Neural cell (in vitro differentiated cells): ENCODE measurements at regions not wholly inside any gene's neighbourhood (a gene's known extent, or its start where the extent isn't known, plus 50 kb on each side); places are given as distances from the start of the nearest gene placed in this dataset.
"Not testable (repeated sequence)": the region's sequence is repeated elsewhere in the genome, so short reads cannot be mapped to it uniquely, and the experiment has no call there.

Experiments
- H2AFZ ChIP-seq: fragments of 200-600, 300-800 bp; sonication (generic), shearing (Covaris generic); 2 replicates; pipeline ENCODE4 v1.6.0; 2014; ENCODE audit warnings: low read depth, mild to moderate bottlenecking, antibody characterized with exemption, low read length, moderate library complexity
- H3F3A ChIP-seq: fragments of 200-600 bp; shearing (Covaris generic); 2 replicates; pipeline ENCODE4 v1.6.1; 2016; ENCODE audit warnings: mild to moderate bottlenecking, moderate library complexity, mixed read lengths, antibody characterized with exemption, low read length; ENCODE audit not compliant: insufficient read depth, poor library complexity, severe bottlenecking
- H3K27ac ChIP-seq: fragments of 200-600, 300-800 bp; sonication (generic), shearing (Covaris generic); 2 replicates; pipeline ENCODE4 v1.5.1; 2014; ENCODE audit warnings: mild to moderate bottlenecking, low read length, moderate library complexity
- H3K27me3 ChIP-seq: fragments of 300-800, 200-600 bp; sonication (generic), shearing (Covaris generic); 2 replicates; pipeline ENCODE4 v1.6.0; 2014; ENCODE audit warnings: mild to moderate bottlenecking, low read depth, low read length, moderate library complexity; ENCODE audit not compliant: insufficient read depth
- H3K36me3 ChIP-seq: fragments of 300-800, 200-600 bp; sonication (generic), shearing (Covaris generic); 2 replicates; pipeline ENCODE4 v1.5.1; 2014; ENCODE audit warnings: mild to moderate bottlenecking, antibody characterized with exemption, low read length, moderate library complexity; ENCODE audit not compliant: insufficient read depth
- H3K4me2 ChIP-seq: fragments of 300-800, 200-600 bp; sonication (generic), shearing (Covaris generic); 2 replicates; pipeline ENCODE4 v1.6.0; 2014; ENCODE audit warnings: mild to moderate bottlenecking, low read length
- H3K4me3 ChIP-seq: fragments of 300-800, 200-600 bp; sonication (generic), shearing (Covaris generic); 2 replicates; pipeline ENCODE4 v1.5.1; 2014; ENCODE audit warnings: mild to moderate bottlenecking, low read length, moderate library complexity
- H3K79me2 ChIP-seq: fragments of 200-600 bp; shearing (Covaris generic); replicated peaks from 2 replicates; pipeline ENCODE4 v1.6.0; 2014; ENCODE audit warnings: mild to moderate bottlenecking, low read length, moderate library complexity; ENCODE audit not compliant: insufficient read depth
- H3K9ac ChIP-seq: fragments of 300-800, 200-600 bp; sonication (generic), shearing (Covaris generic); 2 replicates; pipeline ENCODE4 v1.6.1; 2016; ENCODE audit warnings: mild to moderate bottlenecking, low read length, mixed read lengths
- H3K9me2 ChIP-seq: fragments of 200-600 bp; shearing (Covaris generic); 2 replicates; pipeline ENCODE4 v1.6.1; 2016; ENCODE audit warnings: mild to moderate bottlenecking, low read length, mixed read lengths; ENCODE audit not compliant: insufficient read depth
- H3K9me3 ChIP-seq: fragments of 200-600, 300-800 bp; sonication (generic), shearing (Covaris generic); 2 replicates; pipeline ENCODE4 v1.6.1; 2016; ENCODE audit warnings: mild to moderate bottlenecking, mixed run types, low read length, moderate library complexity, mixed read lengths
- H4K20me1 ChIP-seq: fragments of 200-600 bp; shearing (Covaris generic); 2 replicates; pipeline ENCODE4 v1.6.1; 2016; ENCODE audit warnings: mild to moderate bottlenecking, mixed run types; ENCODE audit not compliant: insufficient read depth
- EP300 ChIP-seq: fragments of 450-650 bp; conservative IDR thresholded peaks from 2 replicates; pipeline ENCODE4 v1.6.1; 2014; ENCODE audit warnings: antibody characterized with exemption, mild to moderate bottlenecking, moderate library complexity; ENCODE audit not compliant: poor library complexity, severe bottlenecking
- EZH2 ChIP-seq: fragments of 200-600, 300-800 bp; shearing (Covaris generic), sonication (generic); IDR thresholded peaks from 2 replicates; pipeline ENCODE4 v1.6.1; 2014; ENCODE audit warnings: antibody characterized with exemption, low read length, borderline replicate concordance, mild to moderate bottlenecking; ENCODE audit not compliant: insufficient read depth, poor library complexity, severe bottlenecking
- MXI1 ChIP-seq: fragments of 450-650 bp; conservative IDR thresholded peaks from 2 replicates; pipeline ENCODE4 v1.6.1; 2014; ENCODE audit warnings: antibody characterized with exemption, mild to moderate bottlenecking; ENCODE audit not compliant: poor library complexity, severe bottlenecking
- POLR2AphosphoS5 ChIP-seq: IDR thresholded peaks from 2 replicates; pipeline ENCODE4 v1.6.1; 2012
- RAD21 ChIP-seq: fragments of 450-650 bp; conservative IDR thresholded peaks from 2 replicates; pipeline ENCODE4 v1.6.1; 2014; ENCODE audit warnings: antibody characterized with exemption, mild to moderate bottlenecking, moderate library complexity
- SMC3 ChIP-seq: fragments of 450-650 bp; conservative IDR thresholded peaks from 2 replicates; pipeline ENCODE4 v1.6.1; 2014; ENCODE audit warnings: antibody characterized with exemption, mild to moderate bottlenecking, moderate library complexity; ENCODE audit not compliant: poor library complexity
- TAF1 ChIP-seq: IDR thresholded peaks from 2 replicates; pipeline ENCODE4 v1.6.1; 2012; ENCODE audit warnings: low read depth
- TF ChIP-seq, protein P1 (sequence below): fragments of 450-650 bp; IDR thresholded peaks from 2 replicates; pipeline ENCODE4 v1.5.1; 2014; ENCODE audit warnings: antibody characterized with exemption, mild to moderate bottlenecking, moderate library complexity; ENCODE audit not compliant: poor library complexity, severe bottlenecking
- TF ChIP-seq, protein P2 (sequence below): IDR thresholded peaks from 2 replicates; pipeline ENCODE4 v1.6.1; 2012; ENCODE audit warnings: borderline replicate concordance

DNA sequence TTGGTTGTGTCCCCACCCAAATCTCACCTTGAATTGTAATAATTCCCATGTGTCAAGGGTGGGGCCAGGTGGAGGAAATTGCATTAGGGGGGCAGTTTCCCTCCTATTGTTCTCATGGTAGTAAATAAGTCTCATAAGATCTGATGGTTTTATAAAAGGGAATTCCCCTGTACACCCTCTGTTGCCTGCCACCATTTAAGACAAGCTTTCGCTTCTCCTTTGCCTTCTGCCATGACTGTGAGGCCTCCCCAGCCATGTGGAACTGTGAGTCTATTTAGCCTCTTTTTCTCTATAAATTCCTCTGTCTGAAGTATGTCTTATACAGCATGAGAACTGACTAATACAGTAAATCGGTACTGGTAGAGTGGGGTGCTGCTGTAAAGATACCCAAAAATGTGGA, 187.9 kb upstream of the CDKN2B start:
- not testable (repeated sequence) for H3K9me3 ChIP-seq, H3K4me2 ChIP-seq, H2AFZ ChIP-seq, H4K20me1 ChIP-seq, H3K9me2 ChIP-seq, H3K79me2 ChIP-seq, H3F3A ChIP-seq, H3K27me3 ChIP-seq, H3K9ac ChIP-seq, H3K27ac ChIP-seq, H3K4me3 ChIP-seq, H3K36me3 ChIP-seq

DNA sequence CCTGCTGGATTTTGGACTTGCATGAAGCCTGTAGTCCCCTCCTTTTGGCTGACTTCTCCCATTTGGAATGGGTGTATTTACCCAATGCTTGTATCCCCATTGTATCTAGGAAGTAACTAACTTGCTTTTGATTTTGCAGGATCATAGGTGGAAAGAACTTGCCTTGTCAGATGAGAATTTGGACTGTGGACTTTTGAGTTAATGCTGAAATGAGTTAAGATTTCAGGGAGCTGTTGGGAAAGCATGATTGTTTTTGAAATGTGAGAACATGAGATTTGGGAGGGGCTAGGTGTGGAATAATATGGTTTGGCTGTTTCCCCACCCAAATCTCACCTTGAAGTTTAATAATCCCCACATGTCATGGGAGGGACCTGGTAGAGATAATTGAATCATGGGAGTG, 189.6 kb upstream of the CDKN2B start:
- no peak overlapping the region for H3K27ac ChIP-seq
- H3K36me3 ChIP-seq = no peaks in the 10 kb centered on the region
- no peaks in the 10 kb centered on the region for H3F3A ChIP-seq
- no peak overlapping the region for H3K4me3 ChIP-seq
- no peaks in the 10 kb centered on the region for H3K79me2 ChIP-seq
- no peaks in the 10 kb centered on the region for H3K9me2 ChIP-seq
- no peaks in the 10 kb centered on the region for H3K27me3 ChIP-seq
- H3K4me2 ChIP-seq = no peak overlapping the region
- no peak overlapping the region for H2AFZ ChIP-seq
- no peaks in the 10 kb centered on the region for H4K20me1 ChIP-seq
- no peak overlapping the region for H3K9ac ChIP-seq
- no peaks in the 10 kb centered on the region for H3K9me3 ChIP-seq
- no peak for TF ChIP-seq POLR2AphosphoS5
- TF ChIP-seq, protein P1, sequence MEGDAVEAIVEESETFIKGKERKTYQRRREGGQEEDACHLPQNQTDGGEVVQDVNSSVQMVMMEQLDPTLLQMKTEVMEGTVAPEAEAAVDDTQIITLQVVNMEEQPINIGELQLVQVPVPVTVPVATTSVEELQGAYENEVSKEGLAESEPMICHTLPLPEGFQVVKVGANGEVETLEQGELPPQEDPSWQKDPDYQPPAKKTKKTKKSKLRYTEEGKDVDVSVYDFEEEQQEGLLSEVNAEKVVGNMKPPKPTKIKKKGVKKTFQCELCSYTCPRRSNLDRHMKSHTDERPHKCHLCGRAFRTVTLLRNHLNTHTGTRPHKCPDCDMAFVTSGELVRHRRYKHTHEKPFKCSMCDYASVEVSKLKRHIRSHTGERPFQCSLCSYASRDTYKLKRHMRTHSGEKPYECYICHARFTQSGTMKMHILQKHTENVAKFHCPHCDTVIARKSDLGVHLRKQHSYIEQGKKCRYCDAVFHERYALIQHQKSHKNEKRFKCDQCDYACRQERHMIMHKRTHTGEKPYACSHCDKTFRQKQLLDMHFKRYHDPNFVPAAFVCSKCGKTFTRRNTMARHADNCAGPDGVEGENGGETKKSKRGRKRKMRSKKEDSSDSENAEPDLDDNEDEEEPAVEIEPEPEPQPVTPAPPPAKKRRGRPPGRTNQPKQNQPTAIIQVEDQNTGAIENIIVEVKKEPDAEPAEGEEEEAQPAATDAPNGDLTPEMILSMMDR = no peak
- TF ChIP-seq EP300 = no peak
- TF ChIP-seq, protein P2, sequence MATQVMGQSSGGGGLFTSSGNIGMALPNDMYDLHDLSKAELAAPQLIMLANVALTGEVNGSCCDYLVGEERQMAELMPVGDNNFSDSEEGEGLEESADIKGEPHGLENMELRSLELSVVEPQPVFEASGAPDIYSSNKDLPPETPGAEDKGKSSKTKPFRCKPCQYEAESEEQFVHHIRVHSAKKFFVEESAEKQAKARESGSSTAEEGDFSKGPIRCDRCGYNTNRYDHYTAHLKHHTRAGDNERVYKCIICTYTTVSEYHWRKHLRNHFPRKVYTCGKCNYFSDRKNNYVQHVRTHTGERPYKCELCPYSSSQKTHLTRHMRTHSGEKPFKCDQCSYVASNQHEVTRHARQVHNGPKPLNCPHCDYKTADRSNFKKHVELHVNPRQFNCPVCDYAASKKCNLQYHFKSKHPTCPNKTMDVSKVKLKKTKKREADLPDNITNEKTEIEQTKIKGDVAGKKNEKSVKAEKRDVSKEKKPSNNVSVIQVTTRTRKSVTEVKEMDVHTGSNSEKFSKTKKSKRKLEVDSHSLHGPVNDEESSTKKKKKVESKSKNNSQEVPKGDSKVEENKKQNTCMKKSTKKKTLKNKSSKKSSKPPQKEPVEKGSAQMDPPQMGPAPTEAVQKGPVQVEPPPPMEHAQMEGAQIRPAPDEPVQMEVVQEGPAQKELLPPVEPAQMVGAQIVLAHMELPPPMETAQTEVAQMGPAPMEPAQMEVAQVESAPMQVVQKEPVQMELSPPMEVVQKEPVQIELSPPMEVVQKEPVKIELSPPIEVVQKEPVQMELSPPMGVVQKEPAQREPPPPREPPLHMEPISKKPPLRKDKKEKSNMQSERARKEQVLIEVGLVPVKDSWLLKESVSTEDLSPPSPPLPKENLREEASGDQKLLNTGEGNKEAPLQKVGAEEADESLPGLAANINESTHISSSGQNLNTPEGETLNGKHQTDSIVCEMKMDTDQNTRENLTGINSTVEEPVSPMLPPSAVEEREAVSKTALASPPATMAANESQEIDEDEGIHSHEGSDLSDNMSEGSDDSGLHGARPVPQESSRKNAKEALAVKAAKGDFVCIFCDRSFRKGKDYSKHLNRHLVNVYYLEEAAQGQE = no peak
- no peak for TF ChIP-seq RAD21
- TF ChIP-seq MXI1 = no peak
- no peak for TF ChIP-seq TAF1
- TF ChIP-seq SMC3 = no peak
- TF ChIP-seq EZH2 = no peak

DNA sequence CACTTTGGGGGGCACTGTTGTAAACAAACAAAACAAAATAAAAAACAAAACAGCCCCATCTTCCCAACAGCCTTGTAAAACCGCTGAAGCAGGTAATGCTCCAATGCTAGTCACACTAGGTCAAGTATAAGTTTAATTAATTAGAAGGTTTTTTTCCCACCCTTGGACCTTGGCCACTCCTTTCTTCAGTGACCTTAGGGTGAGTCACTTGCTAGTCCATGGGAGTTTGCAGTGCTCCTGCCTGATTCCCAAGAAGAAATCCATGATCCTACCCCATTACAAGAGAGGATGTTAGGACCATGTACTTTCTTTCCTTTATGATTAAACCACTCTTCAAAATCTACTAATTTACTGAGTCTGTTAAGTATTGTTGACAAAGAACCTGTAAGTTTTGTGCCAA, 192.2 kb upstream of the CDKN2B start:
- no peaks in the 10 kb centered on the region for H3K36me3 ChIP-seq
- no peak for TF ChIP-seq EZH2
- TF ChIP-seq RAD21 = no peak
- TF ChIP-seq, protein P2 = no peak
- no peak for TF ChIP-seq TAF1
- TF ChIP-seq POLR2AphosphoS5 = no peak
- TF ChIP-seq MXI1 = no peak
- no peak for TF ChIP-seq SMC3
- no peak for TF ChIP-seq EP300
- TF ChIP-seq, protein P1 = no peak
- H3K27ac ChIP-seq = no peak overlapping the region
- no peaks in the 10 kb centered on the region for H3K9me3 ChIP-seq
- H3K4me3 ChIP-seq = no peak overlapping the region
- no peak overlapping the region for H3K4me2 ChIP-seq
- H3K9me2 ChIP-seq = no peaks in the 10 kb centered on the region
- H2AFZ ChIP-seq = no peak overlapping the region
- H3K79me2 ChIP-seq = no peaks in the 10 kb centered on the region
- no peaks in the 10 kb centered on the region for H4K20me1 ChIP-seq
- H3F3A ChIP-seq = no peaks in the 10 kb centered on the region
- H3K27me3 ChIP-seq = no peaks in the 10 kb centered on the region
- H3K9ac ChIP-seq = no peak overlapping the region
